ENCODE measurements at regions not wholly inside any gene's neighbourhood (a gene's known extent, or its start where the extent isn't known, plus 50 kb on each side); places are given as distances from the start of the nearest gene placed in this dataset.

DNA sequence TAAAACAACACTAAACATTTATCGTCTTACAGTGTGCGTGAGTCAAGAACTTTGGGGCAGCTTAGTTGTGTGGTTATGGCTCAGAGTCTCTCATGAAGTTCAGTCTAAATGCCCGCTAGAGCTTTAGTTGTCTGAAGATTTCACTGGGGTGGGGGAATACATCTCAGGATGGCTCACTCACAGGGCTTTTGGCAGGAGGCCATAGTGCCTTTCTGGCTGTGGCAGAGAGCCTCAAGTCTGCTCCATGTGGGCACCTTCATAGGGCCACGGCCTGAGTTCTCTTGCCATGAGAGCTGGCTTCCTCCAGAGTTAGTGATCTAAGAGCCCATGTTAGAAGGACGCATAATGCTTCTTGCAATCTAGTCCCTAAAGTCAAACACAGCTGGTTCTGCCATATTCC is 258.8 kb upstream of the NUDT12 start:
- no peak for DNase-seq (ENCODE audit: low read depth)
- TF ChIP-seq, protein P1, sequence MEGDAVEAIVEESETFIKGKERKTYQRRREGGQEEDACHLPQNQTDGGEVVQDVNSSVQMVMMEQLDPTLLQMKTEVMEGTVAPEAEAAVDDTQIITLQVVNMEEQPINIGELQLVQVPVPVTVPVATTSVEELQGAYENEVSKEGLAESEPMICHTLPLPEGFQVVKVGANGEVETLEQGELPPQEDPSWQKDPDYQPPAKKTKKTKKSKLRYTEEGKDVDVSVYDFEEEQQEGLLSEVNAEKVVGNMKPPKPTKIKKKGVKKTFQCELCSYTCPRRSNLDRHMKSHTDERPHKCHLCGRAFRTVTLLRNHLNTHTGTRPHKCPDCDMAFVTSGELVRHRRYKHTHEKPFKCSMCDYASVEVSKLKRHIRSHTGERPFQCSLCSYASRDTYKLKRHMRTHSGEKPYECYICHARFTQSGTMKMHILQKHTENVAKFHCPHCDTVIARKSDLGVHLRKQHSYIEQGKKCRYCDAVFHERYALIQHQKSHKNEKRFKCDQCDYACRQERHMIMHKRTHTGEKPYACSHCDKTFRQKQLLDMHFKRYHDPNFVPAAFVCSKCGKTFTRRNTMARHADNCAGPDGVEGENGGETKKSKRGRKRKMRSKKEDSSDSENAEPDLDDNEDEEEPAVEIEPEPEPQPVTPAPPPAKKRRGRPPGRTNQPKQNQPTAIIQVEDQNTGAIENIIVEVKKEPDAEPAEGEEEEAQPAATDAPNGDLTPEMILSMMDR (IDR thresholded peaks at IDR 0.05; ENCODE audit: low read depth, low read length, missing control alignments) = no peak
- H3K4me3 ChIP-seq (ENCODE audit: low read depth, low read length) = no peak overlapping the region

- no peak overlapping the region for H3K4me3 ChIP-seq (ENCODE audit: low read depth, low read length)
- no peak for DNase-seq (ENCODE audit: low read depth)
- TF ChIP-seq, protein P1 (IDR thresholded peaks at IDR 0.05; ENCODE audit: low read depth, low read length, missing control alignments) = peak; percentile 83
These were observed 246.0 kb upstream of the NUDT12 start for GRCh38 chr5:103808464-103809106.

- H3K4me3 ChIP-seq (ENCODE audit: low read depth, low read length) = no peak overlapping the region
- TF ChIP-seq, protein P1 (IDR thresholded peaks at IDR 0.05; ENCODE audit: low read depth, low read length, missing control alignments) = no peak
- no peak for DNase-seq (ENCODE audit: low read depth)
These were observed 242.1 kb upstream of the NUDT12 start for GRCh38 chr5:103804711-103805110.

- TF ChIP-seq, protein P1 (IDR thresholded peaks at IDR 0.05; ENCODE audit: low read depth, low read length, missing control alignments) = no peak
- no peak overlapping the region for H3K4me3 ChIP-seq (ENCODE audit: low read depth, low read length)
- no peak for DNase-seq (ENCODE audit: low read depth)
These were observed 239.1 kb upstream of the NUDT12 start for GRCh38 chr5:103801681-103802080.

DNA sequence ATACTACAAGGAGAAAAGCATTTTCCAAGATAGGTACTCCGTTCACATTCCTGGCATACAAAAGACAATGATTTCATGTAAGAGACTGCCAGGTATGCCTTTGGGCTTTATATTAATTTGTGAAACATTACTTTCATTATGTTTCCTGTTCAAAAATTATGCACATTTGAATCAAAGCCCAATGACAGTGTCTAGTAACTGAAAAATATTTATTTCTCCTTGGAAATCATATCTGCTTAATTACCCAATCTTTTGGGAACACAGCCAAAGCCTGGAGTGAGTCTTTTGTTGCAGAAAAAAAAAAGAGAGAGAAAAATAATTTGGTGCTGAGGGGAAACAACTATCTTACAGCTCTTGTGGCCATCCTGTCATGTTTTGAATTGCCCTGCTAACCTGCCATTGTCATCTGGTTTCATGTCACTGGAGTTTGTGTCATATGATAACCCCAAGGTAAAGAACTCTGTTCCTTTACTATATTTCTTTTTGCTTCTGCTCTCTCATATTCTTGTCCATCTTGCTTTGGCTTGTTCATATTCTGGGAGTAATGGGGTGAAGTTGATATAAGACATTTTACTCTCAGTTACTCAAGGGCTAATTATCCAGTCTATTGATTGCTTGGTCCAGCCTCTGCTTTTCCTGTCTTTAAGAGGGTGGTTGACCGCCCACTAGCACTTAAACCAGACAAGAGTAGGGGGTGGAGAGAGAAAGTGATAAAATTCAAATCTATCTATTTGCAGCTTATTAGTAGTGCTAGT is 238.3 kb upstream of the NUDT12 start:
- DNase-seq (ENCODE audit: low read depth) = no peak
- no peak overlapping the region for H3K4me3 ChIP-seq (ENCODE audit: low read depth, low read length)
- TF ChIP-seq, protein P1 (IDR thresholded peaks at IDR 0.05; ENCODE audit: low read depth, low read length, missing control alignments) = no peak

- TF ChIP-seq, protein P1 (IDR thresholded peaks at IDR 0.05; ENCODE audit: low read depth, low read length, missing control alignments) = no peak
- no peak overlapping the region for H3K4me3 ChIP-seq (ENCODE audit: low read depth, low read length)
- DNase-seq (ENCODE audit: low read depth) = no peak
These were observed 231.1 kb upstream of the NUDT12 start for GRCh38 chr5:103793595-103794182.

All from GM12864 (cell line).